D721Med (cell line): ENCODE measurements at regions not wholly inside any gene's neighbourhood (a gene's known extent, or its start where the extent isn't known, plus 50 kb on each side); places are given as distances from the start of the nearest gene placed in this dataset.
"Not testable (repeated sequence)": the region's sequence is repeated elsewhere in the genome, so short reads cannot be mapped to it uniquely, and the experiment has no call there.

Experiments used
- DNase-seq: peaks from one replicate; pipeline ENCODE4 v3.0.0; 2011; ENCODE audit warnings: low spot score; ENCODE audit not compliant: insufficient read length
- FAIRE-seq: peaks from 2 replicates; lab custom pipeline; 2011; peaks lifted over from hg19 to GRCh38; lab: Jason Lieb, UNC
- TF ChIP-seq, protein P1 (sequence below): IDR thresholded peaks from 2 replicates; pipeline ENCODE4 v1.5.1; 2012; ENCODE audit warnings: mild to moderate bottlenecking, control low read depth; ENCODE audit not compliant: insufficient read depth; ENCODE audit errors: missing control alignments

DNA sequence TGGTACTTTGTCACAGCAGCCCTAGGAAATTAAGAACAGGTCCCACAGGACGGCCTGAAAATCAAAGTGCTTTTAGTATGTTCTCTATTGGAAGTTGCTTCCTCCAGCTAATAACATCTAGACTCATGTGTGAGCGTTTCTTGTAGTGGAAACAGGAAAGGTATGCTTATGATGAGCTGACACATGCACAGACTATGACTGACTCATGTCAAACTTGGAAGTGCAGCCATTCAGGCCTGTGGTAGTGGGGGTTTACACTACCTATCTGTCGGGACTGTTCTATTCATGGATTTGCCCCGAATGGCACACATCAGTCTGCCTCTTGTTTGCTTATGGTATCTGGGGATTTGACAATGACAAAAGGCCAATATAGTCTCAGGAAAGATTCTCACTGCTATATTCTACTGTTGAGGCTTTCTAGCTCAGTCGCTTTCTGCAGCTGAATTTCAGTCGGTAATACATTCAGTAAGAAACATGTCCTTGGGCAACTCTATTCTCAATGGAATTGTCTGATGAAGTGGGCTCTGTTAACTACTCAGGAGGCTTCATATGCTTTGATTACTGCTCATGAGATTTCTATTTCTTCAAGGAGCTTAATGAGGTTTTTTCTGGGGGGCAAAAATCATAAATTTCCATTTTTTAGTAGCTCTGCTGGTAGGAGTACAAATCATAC lies 270.3 kb upstream of the DAAM1 start:
- TF ChIP-seq, protein P1, sequence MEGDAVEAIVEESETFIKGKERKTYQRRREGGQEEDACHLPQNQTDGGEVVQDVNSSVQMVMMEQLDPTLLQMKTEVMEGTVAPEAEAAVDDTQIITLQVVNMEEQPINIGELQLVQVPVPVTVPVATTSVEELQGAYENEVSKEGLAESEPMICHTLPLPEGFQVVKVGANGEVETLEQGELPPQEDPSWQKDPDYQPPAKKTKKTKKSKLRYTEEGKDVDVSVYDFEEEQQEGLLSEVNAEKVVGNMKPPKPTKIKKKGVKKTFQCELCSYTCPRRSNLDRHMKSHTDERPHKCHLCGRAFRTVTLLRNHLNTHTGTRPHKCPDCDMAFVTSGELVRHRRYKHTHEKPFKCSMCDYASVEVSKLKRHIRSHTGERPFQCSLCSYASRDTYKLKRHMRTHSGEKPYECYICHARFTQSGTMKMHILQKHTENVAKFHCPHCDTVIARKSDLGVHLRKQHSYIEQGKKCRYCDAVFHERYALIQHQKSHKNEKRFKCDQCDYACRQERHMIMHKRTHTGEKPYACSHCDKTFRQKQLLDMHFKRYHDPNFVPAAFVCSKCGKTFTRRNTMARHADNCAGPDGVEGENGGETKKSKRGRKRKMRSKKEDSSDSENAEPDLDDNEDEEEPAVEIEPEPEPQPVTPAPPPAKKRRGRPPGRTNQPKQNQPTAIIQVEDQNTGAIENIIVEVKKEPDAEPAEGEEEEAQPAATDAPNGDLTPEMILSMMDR: no peak
- no peak for FAIRE-seq
- DNase-seq: no peak

DNA sequence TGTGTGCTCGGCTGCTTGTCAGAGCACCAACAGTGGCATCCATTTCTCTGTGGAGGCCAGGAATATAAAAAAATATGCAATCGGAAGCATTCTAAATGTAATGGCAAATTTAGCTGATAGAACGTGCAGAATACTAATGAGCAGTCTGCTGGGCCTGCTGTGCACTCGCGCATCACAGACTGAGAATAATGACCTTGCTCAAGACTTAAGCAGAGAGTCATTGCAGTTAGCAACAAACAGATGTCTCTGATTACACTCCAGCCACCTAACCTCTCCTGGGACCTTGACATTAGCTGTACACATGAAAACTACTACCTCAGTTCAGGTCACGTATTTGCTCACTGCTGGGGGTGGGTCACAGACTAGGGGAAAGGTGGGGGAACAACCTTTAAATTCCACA lies 269.2 kb upstream of the DAAM1 start:
- DNase-seq (no peak), FAIRE-seq (no peak)
- TF ChIP-seq, protein P1: no peak

- FAIRE-seq (no peak), DNase-seq (no peak)
- TF ChIP-seq, protein P1: no peak
Measured at GRCh38 chr14:58920230-58920629, 268.2 kb upstream of the DAAM1 start.

DNA sequence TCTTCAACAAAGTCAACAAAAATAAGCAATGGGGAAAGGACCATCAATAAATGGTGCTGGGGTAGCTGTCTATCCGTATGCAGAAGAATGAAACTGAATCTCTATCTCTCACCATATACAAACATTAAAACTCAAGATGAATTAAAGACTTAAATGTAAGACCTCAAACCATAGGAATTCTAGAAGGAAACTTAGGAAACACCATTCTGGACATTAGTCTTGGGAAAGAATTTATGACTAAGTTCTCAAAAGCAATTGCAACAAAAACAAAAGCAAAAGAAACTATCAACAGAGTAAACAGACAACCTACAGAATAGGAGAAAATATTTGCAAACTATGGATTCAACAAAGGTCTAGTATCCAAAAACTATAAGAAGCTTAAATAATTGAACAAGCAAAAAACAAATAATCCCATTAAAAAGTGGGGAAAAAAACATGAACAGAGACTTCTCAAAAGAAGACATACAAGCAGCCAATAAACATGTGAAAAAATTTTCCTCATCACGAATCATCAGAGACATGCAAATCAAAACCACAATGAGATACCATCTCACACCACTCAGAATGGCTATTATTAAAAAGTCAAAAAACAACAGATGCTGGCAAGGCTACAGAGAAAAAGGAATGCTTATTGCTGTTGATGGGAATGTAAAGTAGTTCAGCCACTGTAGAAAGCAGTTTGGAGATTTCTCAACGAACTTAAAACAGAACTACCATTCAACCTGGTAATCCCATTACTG lies 266.1 kb upstream of the DAAM1 start:
- not testable (repeated sequence) for DNase-seq, FAIRE-seq

- FAIRE-seq: no peak
- TF ChIP-seq, protein P1: no peak
- no peak for DNase-seq
Measured at GRCh38 chr14:58923751-58924405, 264.6 kb upstream of the DAAM1 start.

GRCh38 chr14:58941629-58942028 lies 246.8 kb upstream of the DAAM1 start:
- FAIRE-seq (no peak), DNase-seq (no peak)
- TF ChIP-seq, protein P1: no peak

DNA sequence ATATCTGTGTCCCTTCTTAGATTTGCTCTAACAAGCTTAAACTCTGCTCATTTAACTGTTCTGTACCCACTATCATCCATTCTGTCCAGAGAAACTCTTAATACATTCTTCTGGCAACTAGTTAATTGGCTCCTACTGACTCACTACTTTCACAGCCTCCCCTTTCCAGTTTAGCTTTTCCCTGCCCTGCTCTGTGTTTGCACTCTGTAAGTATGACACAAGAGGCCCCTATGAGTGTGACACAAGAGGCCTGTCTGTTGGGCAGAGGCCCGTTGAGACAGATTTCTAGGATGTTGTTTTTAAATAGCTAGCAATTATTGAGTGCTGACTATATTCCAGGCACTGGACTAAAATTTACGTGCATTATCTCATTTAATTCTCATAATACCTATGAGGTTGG lies 246.0 kb upstream of the DAAM1 start:
- FAIRE-seq: no peak
- TF ChIP-seq, protein P1: no peak

More for the DNA sequence above, 246.0 kb upstream of the DAAM1 start:
- DNase-seq: no peak
